Neural crest cell (in vitro differentiated cells): ENCODE measurements at regions not wholly inside any gene's neighbourhood (a gene's known extent, or its start where the extent isn't known, plus 50 kb on each side); places are given as distances from the start of the nearest gene placed in this dataset.
A peak's percentile ranks its signal among the peaks of the same experiment; 100 is the strongest.

Experiments
- DNase-seq: peaks from one replicate; pipeline ENCODE4 v3.0.0; 2021; ENCODE audit warnings: low read depth, mixed read lengths, low spot score
- H3K27ac Mint-ChIP-seq: one replicate; pipeline ENCODE4 v1.8.0; 2021; ENCODE audit warnings: mild to moderate bottlenecking, mixed read lengths; ENCODE audit not compliant: unreplicated experiment
- H3K27me3 Mint-ChIP-seq: 2 replicates; pipeline ENCODE4 v1.8.0; 2021; ENCODE audit warnings: low read depth, mild to moderate bottlenecking, mixed read lengths
- H3K36me3 Mint-ChIP-seq: 2 replicates; pipeline ENCODE4 v1.8.0; 2021; ENCODE audit warnings: low read depth, mild to moderate bottlenecking, mixed read lengths
- H3K4me1 Mint-ChIP-seq: 2 replicates; pipeline ENCODE4 v1.8.0; 2021; ENCODE audit warnings: mixed read lengths
- H3K4me3 Mint-ChIP-seq: one replicate; pipeline ENCODE4 v1.8.0; 2021; ENCODE audit warnings: mild to moderate bottlenecking, mixed read lengths
- H3K9me3 Mint-ChIP-seq: 2 replicates; pipeline ENCODE4 v1.8.0; 2021; ENCODE audit warnings: mixed read lengths
- CTCF ChIP-seq: fragments of 200-600 bp; sonication (generic); conservative IDR thresholded peaks from 2 replicates; pipeline ENCODE4 v1.5.0; 2021; ENCODE audit warnings: antibody characterized with exemption, mild to moderate bottlenecking

- DNase-seq: no peak
- no peaks in the 10 kb centered on the region for H3K27me3 Mint-ChIP-seq
- H3K9me3 Mint-ChIP-seq: peaks cover 2% of the 10 kb centered on the region
- H3K27ac Mint-ChIP-seq: no peak overlapping the region
- no peak for TF ChIP-seq CTCF
- H3K36me3 Mint-ChIP-seq: no peaks in the 10 kb centered on the region
- peaks cover 5% of the 10 kb centered on the region for H3K4me1 Mint-ChIP-seq
- H3K4me3 Mint-ChIP-seq: no peak overlapping the region
Observed at GRCh38 chr4:149993030-149993429, 85.2 kb upstream of the DCLK2 start.

GRCh38 chr4:149995134-149995756, 83.0 kb upstream of the DCLK2 start:
- Mint-ChIP-seq H3K27me3 (no peaks in the 10 kb centered on the region), H3K27ac (no peak overlapping the region), H3K4me3 (no peak overlapping the region), H3K4me1 (peaks cover 6% of the 10 kb centered on the region), H3K36me3 (no peaks in the 10 kb centered on the region), H3K9me3 (peaks cover 2% of the 10 kb centered on the region)
- no peak for TF ChIP-seq CTCF
- no peak for DNase-seq

GRCh38 chr4:149997881-149998421, 80.3 kb upstream of the DCLK2 start:
- H3K27me3 Mint-ChIP-seq: no peaks in the 10 kb centered on the region
- no peak overlapping the region for H3K4me3 Mint-ChIP-seq
- no peak for DNase-seq
- TF ChIP-seq CTCF: no peak
- H3K4me1 Mint-ChIP-seq: peaks cover 6% of the 10 kb centered on the region
- no peaks in the 10 kb centered on the region for H3K9me3 Mint-ChIP-seq
- no peaks in the 10 kb centered on the region for H3K36me3 Mint-ChIP-seq
- H3K27ac Mint-ChIP-seq: peak overlapping the region; percentile 8

GRCh38 chr4:149999485-150000074, 78.7 kb upstream of the DCLK2 start:
- H3K27ac Mint-ChIP-seq: no peak overlapping the region
- no peaks in the 10 kb centered on the region for H3K9me3 Mint-ChIP-seq
- no peaks in the 10 kb centered on the region for H3K27me3 Mint-ChIP-seq
- no peak overlapping the region for H3K4me3 Mint-ChIP-seq
- peak; percentile 74 for TF ChIP-seq CTCF
- H3K36me3 Mint-ChIP-seq: no peaks in the 10 kb centered on the region
- peak; percentile 11 for DNase-seq
- peaks cover 12% of the 10 kb centered on the region for H3K4me1 Mint-ChIP-seq

- TF ChIP-seq CTCF: no peak
- peaks cover 17% of the 10 kb centered on the region for H3K4me1 Mint-ChIP-seq
- H3K27ac Mint-ChIP-seq: no peak overlapping the region
Observed at GRCh38 chr4:150001815-150002214, 76.4 kb upstream of the DCLK2 start.

More at GRCh38 chr4:150001815-150002214, 76.4 kb upstream of the DCLK2 start:
- H3K9me3 Mint-ChIP-seq: no peaks in the 10 kb centered on the region
- H3K27me3 Mint-ChIP-seq: no peaks in the 10 kb centered on the region
- H3K36me3 Mint-ChIP-seq: no peaks in the 10 kb centered on the region
- no peak overlapping the region for H3K4me3 Mint-ChIP-seq
- no peak for DNase-seq
